ENCODE measurements at regions not wholly inside any gene's neighbourhood (a gene's known extent, or its start where the extent isn't known, plus 50 kb on each side); places are given as distances from the start of the nearest gene placed in this dataset.
"Not testable (repeated sequence)": the region's sequence is repeated elsewhere in the genome, so short reads cannot be mapped to it uniquely, and the experiment has no call there.

DNA sequence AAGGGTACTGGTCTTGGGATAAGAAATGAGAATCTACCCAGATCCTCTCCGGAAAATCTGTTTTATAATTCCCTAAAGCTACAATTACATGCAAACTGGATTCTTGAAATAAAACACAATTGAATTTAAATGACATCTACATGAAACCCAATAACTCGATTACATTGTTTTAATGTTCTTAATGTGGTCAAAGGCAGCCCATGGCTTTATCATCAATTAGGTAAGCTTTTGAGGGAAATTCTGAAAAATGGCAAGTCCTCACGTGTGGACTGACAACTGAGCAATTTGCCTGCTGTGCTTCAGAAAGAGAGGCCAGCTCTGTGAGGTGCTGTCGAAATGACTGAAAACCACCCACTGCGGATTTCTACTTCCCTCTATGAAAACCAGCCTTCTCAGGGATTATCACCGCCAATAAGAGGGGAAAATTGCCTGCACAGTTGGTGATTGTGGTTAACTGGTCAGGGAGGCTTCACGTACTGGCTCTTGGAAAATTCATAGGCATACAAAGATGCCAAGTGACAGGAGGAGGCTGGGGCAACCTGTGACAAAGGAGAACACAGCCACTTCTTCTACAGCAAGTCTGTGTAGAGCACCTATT is 200.8 kb upstream of the SLCO3A1 start:
- Histone ChIP-seq H3K9me3 (no peaks in the 10 kb centered on the region), H3K4me3 (no peak overlapping the region), H3K36me3 (no peaks in the 10 kb centered on the region), H3K27me3 (no peaks in the 10 kb centered on the region), H3K4me1 (no peaks in the 10 kb centered on the region), H3K27ac (no peak overlapping the region)
- intact Hi-C loops (cut with DNase I): no loop called here
- no peak for TF ChIP-seq POLR2AphosphoS5 (IDR thresholded peaks at IDR 0.05; ENCODE audit: insufficient read depth in 1 of 2, low read depth in 1 of 2)
- TF ChIP-seq POLR2A (IDR thresholded peaks at IDR 0.05): no peak
- TF ChIP-seq, protein P1, sequence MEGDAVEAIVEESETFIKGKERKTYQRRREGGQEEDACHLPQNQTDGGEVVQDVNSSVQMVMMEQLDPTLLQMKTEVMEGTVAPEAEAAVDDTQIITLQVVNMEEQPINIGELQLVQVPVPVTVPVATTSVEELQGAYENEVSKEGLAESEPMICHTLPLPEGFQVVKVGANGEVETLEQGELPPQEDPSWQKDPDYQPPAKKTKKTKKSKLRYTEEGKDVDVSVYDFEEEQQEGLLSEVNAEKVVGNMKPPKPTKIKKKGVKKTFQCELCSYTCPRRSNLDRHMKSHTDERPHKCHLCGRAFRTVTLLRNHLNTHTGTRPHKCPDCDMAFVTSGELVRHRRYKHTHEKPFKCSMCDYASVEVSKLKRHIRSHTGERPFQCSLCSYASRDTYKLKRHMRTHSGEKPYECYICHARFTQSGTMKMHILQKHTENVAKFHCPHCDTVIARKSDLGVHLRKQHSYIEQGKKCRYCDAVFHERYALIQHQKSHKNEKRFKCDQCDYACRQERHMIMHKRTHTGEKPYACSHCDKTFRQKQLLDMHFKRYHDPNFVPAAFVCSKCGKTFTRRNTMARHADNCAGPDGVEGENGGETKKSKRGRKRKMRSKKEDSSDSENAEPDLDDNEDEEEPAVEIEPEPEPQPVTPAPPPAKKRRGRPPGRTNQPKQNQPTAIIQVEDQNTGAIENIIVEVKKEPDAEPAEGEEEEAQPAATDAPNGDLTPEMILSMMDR (IDR thresholded peaks at IDR 0.05): no peak
- no peak for DNase-seq (ENCODE audit: extremely low spot score in 2 of 2)

DNA sequence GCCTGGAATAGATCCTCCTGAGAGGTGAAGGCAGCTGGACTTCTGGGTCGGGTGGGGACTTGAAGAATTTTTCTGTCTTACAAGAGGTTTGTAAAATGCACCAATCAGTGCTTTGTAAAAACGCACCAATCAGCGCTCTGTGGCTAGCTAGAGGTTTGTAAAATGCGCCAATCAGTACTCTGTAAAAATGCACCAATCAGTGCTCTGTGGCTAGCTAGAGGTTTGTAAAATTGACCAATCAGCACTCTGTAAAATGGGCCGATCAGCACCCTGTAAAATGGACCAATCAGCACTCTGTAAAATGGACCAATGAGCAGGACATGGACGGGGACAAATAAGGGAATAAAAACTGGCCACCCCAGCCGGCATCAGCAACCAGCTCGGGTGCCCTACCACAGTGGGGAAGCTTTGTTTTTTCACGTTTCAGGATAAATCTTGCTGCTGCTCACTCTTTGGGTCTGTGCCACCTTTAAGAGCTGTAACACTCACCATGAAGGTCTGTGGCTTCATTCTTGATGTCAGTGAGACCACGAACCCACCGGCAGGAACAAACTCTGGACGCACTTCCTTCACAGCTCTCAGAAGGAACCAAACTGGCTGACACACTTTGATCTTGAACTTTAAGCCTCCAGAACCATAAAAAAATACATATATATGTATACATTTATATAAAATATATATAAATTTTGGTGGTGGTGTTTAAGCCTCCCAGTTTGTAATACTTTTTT is 197.8 kb upstream of the SLCO3A1 start:
- H3K4me1 ChIP-seq; H3K36me3 ChIP-seq; H3K9me3 ChIP-seq; H3K27ac ChIP-seq; H3K27me3 ChIP-seq; DNase-seq (ENCODE audit: extremely low spot score in 2 of 2); intact Hi-C loops (cut with DNase I); H3K4me3 ChIP-seq: not testable (repeated sequence)

DNA sequence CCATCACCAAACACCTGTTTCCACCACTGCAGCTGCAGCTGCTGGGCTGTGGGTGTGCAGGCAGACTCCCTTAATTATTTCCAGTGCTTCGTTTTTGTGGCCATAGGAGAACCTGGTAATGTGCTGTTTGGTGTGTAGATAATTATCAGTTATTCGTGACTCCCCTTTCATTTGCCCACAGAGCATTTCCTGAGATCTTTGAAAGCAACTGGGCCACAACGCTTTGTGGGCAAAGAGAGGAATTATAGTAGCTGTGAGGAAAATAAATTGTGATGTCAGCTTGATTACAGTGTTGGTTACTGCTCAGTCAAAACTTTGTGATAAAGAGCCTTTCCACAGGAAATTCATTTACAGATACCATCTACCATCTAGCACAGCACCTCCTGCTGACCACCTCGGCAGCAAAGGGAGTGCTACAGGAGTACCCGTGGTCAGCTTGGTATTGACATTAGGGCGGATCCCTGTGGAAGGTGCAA is 193.3 kb upstream of the SLCO3A1 start:
- H3K36me3 ChIP-seq: no peaks in the 10 kb centered on the region
- TF ChIP-seq, protein P1 (IDR thresholded peaks at IDR 0.05): no peak
- TF ChIP-seq POLR2AphosphoS5 (IDR thresholded peaks at IDR 0.05; ENCODE audit: insufficient read depth in 1 of 2, low read depth in 1 of 2) (no peak), POLR2A (IDR thresholded peaks at IDR 0.05) (no peak)

DNA sequence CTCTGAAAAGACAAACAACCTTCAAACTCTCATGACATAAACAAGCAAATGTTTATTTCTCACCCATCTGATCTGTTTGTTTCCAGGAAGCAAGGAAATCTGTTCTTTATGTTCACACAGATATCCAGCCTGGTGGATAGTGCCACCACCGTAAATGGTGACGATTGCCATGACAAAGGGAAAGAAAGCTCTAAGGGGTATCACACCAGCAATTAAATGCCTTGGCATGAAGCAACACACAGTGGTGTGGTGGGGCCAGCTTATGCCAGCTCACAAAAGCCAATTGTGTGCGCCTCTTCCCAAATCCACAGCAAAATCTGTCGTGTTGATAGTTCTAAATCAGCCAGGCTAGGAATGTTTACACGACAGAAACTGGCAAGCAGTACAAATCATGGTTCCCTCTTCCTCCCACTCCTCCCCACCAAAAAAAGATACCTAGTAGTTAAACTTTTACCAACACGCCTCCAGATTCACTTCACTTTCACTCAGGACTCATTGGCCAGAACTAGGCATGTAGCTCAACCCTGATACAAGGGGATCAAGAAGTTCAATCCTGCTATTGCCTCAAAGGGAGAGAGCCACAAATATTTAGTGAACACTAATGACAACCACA is 189.2 kb upstream of the SLCO3A1 start:
- H3K4me3 ChIP-seq: no peak overlapping the region
- TF ChIP-seq, protein P1 (IDR thresholded peaks at IDR 0.05): no peak
- no peak for TF ChIP-seq POLR2AphosphoS5 (IDR thresholded peaks at IDR 0.05; ENCODE audit: insufficient read depth in 1 of 2, low read depth in 1 of 2)
- no peak for TF ChIP-seq POLR2A (IDR thresholded peaks at IDR 0.05)
- DNase-seq (ENCODE audit: extremely low spot score in 2 of 2): no peak
- intact Hi-C loops (cut with DNase I): no loop called here
- H3K27me3 ChIP-seq: no peaks in the 10 kb centered on the region
- H3K4me1 ChIP-seq: no peaks in the 10 kb centered on the region
- H3K9me3 ChIP-seq: no peaks in the 10 kb centered on the region
- no peaks in the 10 kb centered on the region for H3K36me3 ChIP-seq
- no peak overlapping the region for H3K27ac ChIP-seq

More for the DNA sequence above, 193.3 kb upstream of the SLCO3A1 start:
- no peak for DNase-seq (ENCODE audit: extremely low spot score in 2 of 2)
- intact Hi-C loops (cut with DNase I): no loop called here
- H3K27me3 ChIP-seq: no peaks in the 10 kb centered on the region
- H3K27ac ChIP-seq: no peak overlapping the region
- no peaks in the 10 kb centered on the region for H3K9me3 ChIP-seq
- H3K4me3 ChIP-seq: no peak overlapping the region
- no peaks in the 10 kb centered on the region for H3K4me1 ChIP-seq

DNA sequence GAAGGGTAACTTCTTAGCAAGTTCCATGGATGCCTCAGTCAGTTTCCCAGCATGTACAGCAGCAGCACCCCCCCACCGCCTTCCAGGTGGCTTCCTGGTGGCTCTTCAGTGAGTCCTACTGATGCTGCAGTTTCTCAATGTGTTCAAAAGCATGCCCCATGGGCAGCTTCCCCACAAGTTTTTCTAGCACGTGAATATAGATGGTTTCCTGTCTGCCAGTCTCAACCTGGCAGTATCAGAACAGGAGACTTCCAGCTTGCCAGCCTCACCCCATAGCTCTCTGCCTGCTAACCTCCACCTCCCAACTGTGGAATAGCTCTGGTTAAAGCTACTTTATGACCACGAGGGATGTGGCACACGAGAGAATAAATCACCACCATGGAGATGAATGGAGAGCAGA is 188.3 kb upstream of the SLCO3A1 start:
- intact Hi-C loops (cut with DNase I): no loop called here
- no peaks in the 10 kb centered on the region for H3K27me3 ChIP-seq
- H3K9me3 ChIP-seq: no peaks in the 10 kb centered on the region
- no peaks in the 10 kb centered on the region for H3K36me3 ChIP-seq
- H3K27ac ChIP-seq: no peak overlapping the region
- no peaks in the 10 kb centered on the region for H3K4me1 ChIP-seq
- DNase-seq (ENCODE audit: extremely low spot score in 2 of 2): no peak
- TF ChIP-seq POLR2A (IDR thresholded peaks at IDR 0.05) (no peak), POLR2AphosphoS5 (IDR thresholded peaks at IDR 0.05; ENCODE audit: insufficient read depth in 1 of 2, low read depth in 1 of 2) (no peak)
- TF ChIP-seq, protein P1 (IDR thresholded peaks at IDR 0.05): no peak
- H3K4me3 ChIP-seq: no peak overlapping the region
